ENCODE measurements at regions not wholly inside any gene's neighbourhood (a gene's known extent, or its start where the extent isn't known, plus 50 kb on each side); places are given as distances from the start of the nearest gene placed in this dataset.

- DNase-seq, result no peak
These were observed 1461.7 kb upstream of the PIK3C3 start for GRCh38 chr18:40493316-40493715.

- no peak for DNase-seq
These were observed 1465.7 kb upstream of the PIK3C3 start for GRCh38 chr18:40489301-40489700.

- no peak for DNase-seq
These were observed 1469.7 kb upstream of the PIK3C3 start for GRCh38 chr18:40485318-40485717.

- no peak for DNase-seq
These were observed 1481.6 kb upstream of the PIK3C3 start for GRCh38 chr18:40473221-40474029.

GRCh38 chr18:40470723-40471122 is 1484.3 kb upstream of the PIK3C3 start:
- DNase-seq, result no peak

- no peak for DNase-seq
These were observed 1485.2 kb upstream of the PIK3C3 start for GRCh38 chr18:40469851-40470250.

GRCh38 chr18:40469316-40469715 is 1485.7 kb upstream of the PIK3C3 start:
- no peak for DNase-seq

- no peak for DNase-seq
These were observed 1491.0 kb upstream of the PIK3C3 start for GRCh38 chr18:40464032-40464431.

- no peak for DNase-seq
These were observed 1501.1 kb upstream of the PIK3C3 start for GRCh38 chr18:40453903-40454302.

- no peak for DNase-seq
These were observed 1502.4 kb upstream of the PIK3C3 start for GRCh38 chr18:40452599-40452998.

GRCh38 chr18:40450751-40451150 is 1504.3 kb upstream of the PIK3C3 start:
- DNase-seq, result no peak

GRCh38 chr18:40447820-40448219 is 1507.2 kb upstream of the PIK3C3 start:
- DNase-seq, result no peak

- no peak for DNase-seq
These were observed 1514.9 kb upstream of the PIK3C3 start for GRCh38 chr18:40440088-40440487.

GRCh38 chr18:40437517-40437916 is 1517.5 kb upstream of the PIK3C3 start:
- no peak for DNase-seq

- DNase-seq, result no peak
These were observed 1523.7 kb upstream of the PIK3C3 start for GRCh38 chr18:40431071-40431985.

- DNase-seq, result no peak
These were observed 1531.7 kb upstream of the PIK3C3 start for GRCh38 chr18:40423291-40423690.

GRCh38 chr18:40420675-40421074 is 1534.4 kb upstream of the PIK3C3 start:
- DNase-seq, result no peak

- no peak for DNase-seq
These were observed 1537.5 kb upstream of the PIK3C3 start for GRCh38 chr18:40417501-40417900.

- DNase-seq, result no peak
These were observed 1539.2 kb upstream of the PIK3C3 start for GRCh38 chr18:40415821-40416220.

GRCh38 chr18:40415176-40415791 is 1539.8 kb upstream of the PIK3C3 start:
- DNase-seq, result no peak

GRCh38 chr18:40414155-40414754 is 1540.8 kb upstream of the PIK3C3 start:
- DNase-seq, result no peak

- DNase-seq, result no peak
These were observed 1541.9 kb upstream of the PIK3C3 start for GRCh38 chr18:40413160-40413559.

GRCh38 chr18:40412410-40412809 is 1542.6 kb upstream of the PIK3C3 start:
- DNase-seq, result no peak

Measured in activated effector memory CD4-positive, alpha-beta T cell treated with anti-CD3 and anti-CD28 coated beads, Interleukin-2, amount 50 U/mL, for 16 hours (primary cell).